MM.1S (cell line): ENCODE measurements at regions not wholly inside any gene's neighbourhood (a gene's known extent, or its start where the extent isn't known, plus 50 kb on each side); places are given as distances from the start of the nearest gene placed in this dataset.
"Not testable (repeated sequence)": the region's sequence is repeated elsewhere in the genome, so short reads cannot be mapped to it uniquely, and the experiment has no call there.

Experiments used
- CTCF ChIP-seq: fragments of 300-600 bp; sonication (generic); IDR thresholded peaks from 2 replicates; pipeline ENCODE4 v1.5.1; 2016; ENCODE audit warnings: antibody characterized with exemption, low read length, mixed read lengths
- EZH2 ChIP-seq: fragments of 300-600 bp; sonication (generic); optimal IDR thresholded peaks from 2 replicates; pipeline ENCODE3; 2017; ENCODE audit warnings: low read depth, mild to moderate bottlenecking, antibody characterized with exemption, low read length, mixed read lengths
- EZH2phosphoT487 ChIP-seq: fragments of 300-600 bp; sonication (generic); IDR thresholded peaks from 2 replicates; pipeline ENCODE4 v1.6.1; 2018; ENCODE audit warnings: antibody characterized with exemption, low read length

DNA sequence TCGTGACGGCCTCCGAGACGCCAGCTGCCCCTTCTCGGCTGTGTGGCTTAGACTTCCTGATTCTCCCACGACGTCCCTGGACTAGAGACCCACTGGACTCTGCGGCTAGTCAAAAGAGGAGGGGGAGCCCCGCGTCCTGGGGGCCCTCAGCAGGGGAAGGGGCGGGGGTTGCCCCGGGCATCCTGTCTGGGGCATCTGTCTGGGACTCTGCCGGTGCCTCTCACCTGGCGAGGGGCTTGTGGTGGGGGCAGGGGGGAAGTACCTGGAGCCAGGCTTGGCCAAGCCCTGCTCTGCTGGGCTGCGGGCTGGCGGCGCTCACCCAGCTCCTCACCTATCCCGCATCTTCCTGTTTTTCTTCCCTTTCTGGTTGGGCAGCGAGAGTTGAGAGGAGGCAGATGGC, 57.2 kb upstream of the KRTAP5-11 start:
- TF ChIP-seq CTCF, EZH2, EZH2phosphoT487: not testable (repeated sequence)
